Activated T-cell treated with anti-CD3 and anti-CD28 coated beads, Interleukin-2, amount 50 U/mL, for 72 hours (primary cell): ENCODE measurements at regions not wholly inside any gene's neighbourhood (a gene's known extent, or its start where the extent isn't known, plus 50 kb on each side); places are given as distances from the start of the nearest gene placed in this dataset.

ENCODE experiments used
- ATAC-seq, 2 donors: fragments of 150-1000 bp; cut with Tn5 transposase; replicated peaks in 1 of 2; 2 replicates each; pipeline ENCODE4 v1.10.0; 2021; ENCODE audit warnings: moderate library complexity in 2 of 2, mild to moderate bottlenecking in 1 of 2
- DNase-seq, 2 donors: peaks; one replicate each; pipeline ENCODE4 v3.0.0; 2021 to 2022; ENCODE audit warnings: mixed read lengths in 1 of 2
- H3K27ac Mint-ChIP-seq: one replicate; pipeline ENCODE4 v1.8.0; 2022; ENCODE audit warnings: mild to moderate bottlenecking, moderate library complexity, mixed read lengths
- H3K27me3 Mint-ChIP-seq: one replicate; pipeline ENCODE4 v1.8.0; 2022; ENCODE audit warnings: low read depth, mixed read lengths
- H3K36me3 Mint-ChIP-seq, 2 donors: one replicate each; pipeline ENCODE4 v1.8.0; 2022; ENCODE audit warnings: mixed read lengths in 2 of 2, mild to moderate bottlenecking in 1 of 2; ENCODE audit not compliant: insufficient read depth in 2 of 2
- H3K4me1 Mint-ChIP-seq: one replicate; pipeline ENCODE4 v1.8.0; 2022; ENCODE audit warnings: low read depth, mixed read lengths
- H3K4me3 Mint-ChIP-seq, 2 donors: one replicate each; pipeline ENCODE4 v1.8.0; 2022; ENCODE audit warnings: mild to moderate bottlenecking in 2 of 2, mixed read lengths in 2 of 2, moderate library complexity in 2 of 2
- H3K9me3 Mint-ChIP-seq, 2 donors: one replicate each; pipeline ENCODE4 v1.8.0; 2022; ENCODE audit warnings: mixed read lengths in 2 of 2

DNA sequence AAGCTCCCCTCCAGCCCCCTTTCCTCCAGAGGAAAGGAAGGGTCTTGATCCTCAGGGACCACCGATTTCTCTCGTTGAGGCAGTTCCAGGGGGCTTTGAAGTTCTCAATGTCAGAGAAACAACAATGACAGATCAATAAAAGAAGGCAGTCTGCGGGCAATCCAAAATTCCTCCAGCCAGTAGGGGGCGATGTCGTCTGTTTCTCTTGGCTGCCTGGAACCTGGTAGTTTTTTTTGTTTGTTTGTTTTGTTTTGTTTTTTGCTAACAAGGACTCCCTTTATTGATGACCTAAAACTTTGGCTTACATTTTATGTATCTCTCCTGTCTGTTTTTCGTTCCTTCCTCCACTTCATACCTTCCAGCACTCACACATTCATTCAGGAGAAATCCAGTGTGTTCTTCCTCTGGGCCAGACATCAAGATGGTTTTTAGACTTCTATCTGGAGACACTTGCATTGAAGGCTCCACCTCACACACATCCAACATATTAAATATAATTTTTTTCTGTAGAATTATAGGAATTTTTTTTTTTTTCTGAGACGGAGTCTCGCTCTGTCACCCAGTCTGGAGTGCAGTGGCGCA, 276.6 kb downstream of the RPLP1 start:
- Mint-ChIP-seq H3K9me3 (no peaks in the 10 kb centered on the region), H3K4me1 (peaks cover 43% of the 10 kb centered on the region), H3K36me3 (peaks cover 0 to 1% of the 10 kb centered on the region in 2 donors), H3K27ac (no peak overlapping the region), H3K27me3 (peaks cover 26% of the 10 kb centered on the region), H3K4me3 (no peak overlapping the region)
- ATAC-seq: no peak
- peak; percentile 64 to 72 for DNase-seq

DNA sequence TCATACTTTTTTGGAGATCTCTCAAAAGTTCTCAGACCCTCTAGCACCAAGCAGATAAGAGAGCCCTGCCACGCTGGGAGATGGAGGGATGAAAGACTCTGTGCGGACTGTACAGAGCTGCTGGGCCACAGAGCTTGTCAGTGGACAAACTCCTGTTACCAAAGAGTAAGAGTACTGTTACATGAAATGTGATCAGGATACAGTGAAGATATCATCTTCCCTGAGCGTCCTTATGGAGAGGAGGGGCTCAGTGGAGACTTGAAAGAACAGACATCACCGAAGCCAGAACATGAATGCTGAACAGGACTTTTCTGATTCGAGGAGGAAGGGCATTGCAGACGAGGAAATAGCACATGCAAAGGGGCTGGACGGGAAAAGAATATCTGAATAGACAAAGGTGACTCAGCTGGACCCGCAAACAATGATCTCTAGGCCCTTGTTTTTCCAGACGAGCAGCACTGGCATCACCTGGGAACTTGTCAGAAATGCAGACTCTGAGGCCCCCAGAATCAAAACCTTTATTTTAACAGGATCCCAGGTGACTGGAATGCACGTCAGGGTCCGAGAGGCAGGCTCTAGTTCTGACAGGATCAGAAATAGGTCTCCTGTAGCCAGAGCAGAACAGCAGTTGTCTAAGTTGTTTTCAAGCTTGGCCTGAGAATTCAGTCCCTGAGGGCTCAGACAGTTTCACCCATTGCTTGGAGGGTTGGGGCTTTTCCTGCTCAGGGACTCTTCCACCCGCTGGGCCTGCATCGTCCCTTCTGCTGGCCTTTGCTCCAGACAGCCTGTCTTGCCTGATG, 277.9 kb downstream of the RPLP1 start:
- no peak for DNase-seq
- Mint-ChIP-seq H3K27me3 (peaks cover 14% of the 10 kb centered on the region), H3K27ac (peak overlapping the region; percentile 65), H3K4me3 (no peak overlapping the region), H3K4me1 (peaks cover 32% of the 10 kb centered on the region), H3K9me3 (no peaks in the 10 kb centered on the region), H3K36me3 (peaks cover 0 to 1% of the 10 kb centered on the region in 2 donors)
- ATAC-seq: no peak

DNA sequence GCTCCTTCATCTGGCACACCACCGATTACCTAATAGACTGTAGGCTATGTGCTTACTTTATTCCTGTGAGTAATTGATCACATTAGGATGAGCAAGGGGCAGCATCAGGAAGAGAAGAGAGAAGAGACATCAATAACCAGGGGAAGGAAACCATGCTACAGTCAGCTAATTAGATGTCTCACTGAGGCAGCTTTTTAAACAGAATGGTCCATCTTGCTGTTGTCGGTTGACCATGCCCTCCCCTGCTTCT, 278.4 kb downstream of the RPLP1 start:
- H3K27ac Mint-ChIP-seq: no peak overlapping the region
- no peak for ATAC-seq

DNA sequence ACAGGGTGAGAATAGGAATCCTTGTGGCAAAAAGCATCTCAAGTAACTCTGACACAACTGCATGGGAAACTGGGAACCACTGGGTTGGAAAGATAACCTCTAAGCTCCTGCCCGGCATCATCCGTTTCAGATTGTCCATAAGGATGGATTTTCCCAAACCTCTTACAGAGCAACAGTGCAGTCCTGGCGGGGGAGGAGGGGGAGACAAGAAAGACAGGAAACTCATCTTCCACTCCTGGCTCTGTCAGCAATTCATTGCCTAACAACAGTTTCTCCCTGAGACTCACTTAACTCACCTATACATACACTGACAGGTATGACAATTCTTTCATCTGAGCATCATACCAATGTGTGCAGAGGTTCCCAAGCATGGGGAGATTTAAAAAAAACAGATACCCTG, 279.0 kb downstream of the RPLP1 start:
- Mint-ChIP-seq H3K36me3 (peaks cover 0 to 1% of the 10 kb centered on the region in 2 donors), H3K4me1 (peaks cover 21% of the 10 kb centered on the region), H3K27ac (no peak overlapping the region)

More for the DNA sequence above, 278.4 kb downstream of the RPLP1 start:
- no peaks in the 10 kb centered on the region for H3K9me3 Mint-ChIP-seq
- no peak overlapping the region for H3K4me3 Mint-ChIP-seq
- DNase-seq: no peak
- H3K27me3 Mint-ChIP-seq: peaks cover 17% of the 10 kb centered on the region
- peaks cover 27% of the 10 kb centered on the region for H3K4me1 Mint-ChIP-seq
- H3K36me3 Mint-ChIP-seq: peaks cover 0 to 1% of the 10 kb centered on the region in 2 donors

GRCh38 chr15:69732133-69732532, 279.5 kb downstream of the RPLP1 start:
- Mint-ChIP-seq H3K4me3 (no peak overlapping the region), H3K36me3 (peaks cover 0 to 1% of the 10 kb centered on the region in 2 donors), H3K4me1 (peaks cover 19% of the 10 kb centered on the region), H3K9me3 (peaks cover 0 to 1% of the 10 kb centered on the region in 2 donors), H3K27me3 (peaks cover 24% of the 10 kb centered on the region), H3K27ac (no peak overlapping the region)
- ATAC-seq: no peak
- no peak for DNase-seq

More for the DNA sequence above, 279.0 kb downstream of the RPLP1 start:
- DNase-seq: no peak
- H3K4me3 Mint-ChIP-seq: no peak overlapping the region
- no peaks in the 10 kb centered on the region for H3K9me3 Mint-ChIP-seq
- no peak for ATAC-seq
- H3K27me3 Mint-ChIP-seq: peaks cover 19% of the 10 kb centered on the region

GRCh38 chr15:69734699-69735098, 282.1 kb downstream of the RPLP1 start:
- Mint-ChIP-seq H3K27me3 (peaks cover 38% of the 10 kb centered on the region), H3K9me3 (peaks cover 0 to 1% of the 10 kb centered on the region in 2 donors), H3K4me3 (no peak overlapping the region), H3K27ac (no peak overlapping the region), H3K4me1 (peaks cover 9% of the 10 kb centered on the region), H3K36me3 (peaks cover 0 to 1% of the 10 kb centered on the region in 2 donors)
- DNase-seq (no peak), ATAC-seq (no peak)

- peaks cover 9% of the 10 kb centered on the region for H3K4me1 Mint-ChIP-seq
- no peak overlapping the region for H3K4me3 Mint-ChIP-seq
- DNase-seq (no peak), ATAC-seq (no peak)
- H3K27ac Mint-ChIP-seq: no peak overlapping the region
- peaks cover 42% of the 10 kb centered on the region for H3K27me3 Mint-ChIP-seq
- H3K9me3 Mint-ChIP-seq: peaks cover 0 to 1% of the 10 kb centered on the region in 2 donors
- peaks cover 0 to 1% of the 10 kb centered on the region in 2 donors for H3K36me3 Mint-ChIP-seq
Observed at GRCh38 chr15:69735121-69735520, 282.5 kb downstream of the RPLP1 start.

DNA sequence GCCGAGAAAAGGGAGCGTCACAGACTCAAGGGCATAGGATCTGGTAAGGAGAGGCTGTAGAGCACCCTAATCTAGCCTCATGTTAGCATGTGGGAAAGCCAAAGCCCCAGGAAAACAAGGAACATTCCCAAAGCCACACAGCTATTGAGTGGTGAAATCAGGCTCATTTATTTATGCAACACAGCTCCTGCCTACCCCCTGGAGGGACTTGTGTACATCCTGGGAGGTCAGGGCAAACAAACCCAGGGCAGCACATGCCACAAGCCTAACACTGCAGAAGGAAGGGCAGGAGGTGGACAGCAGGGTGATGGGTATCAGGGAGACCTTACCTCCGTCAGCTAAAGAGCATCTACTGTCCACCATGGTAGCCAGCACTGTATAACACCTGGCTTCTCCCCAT, 283.5 kb downstream of the RPLP1 start:
- ATAC-seq: no peak
- Mint-ChIP-seq H3K27ac (no peak overlapping the region), H3K9me3 (peaks cover 0 to 1% of the 10 kb centered on the region in 2 donors), H3K4me1 (peaks cover 4% of the 10 kb centered on the region), H3K4me3 (no peak overlapping the region), H3K36me3 (peaks cover 0 to 3% of the 10 kb centered on the region in 2 donors), H3K27me3 (peaks cover 48% of the 10 kb centered on the region)
- DNase-seq: no peak

GRCh38 chr15:69737916-69738315, 285.3 kb downstream of the RPLP1 start:
- H3K4me3 Mint-ChIP-seq: no peak overlapping the region
- peaks cover 57% of the 10 kb centered on the region for H3K27me3 Mint-ChIP-seq
- peaks cover 5% of the 10 kb centered on the region for H3K4me1 Mint-ChIP-seq
- ATAC-seq: no peak
- H3K9me3 Mint-ChIP-seq: peaks cover 0 to 1% of the 10 kb centered on the region in 2 donors
- no peak for DNase-seq
- no peak overlapping the region for H3K27ac Mint-ChIP-seq
- H3K36me3 Mint-ChIP-seq: peaks cover 0 to 4% of the 10 kb centered on the region in 2 donors

- H3K27ac Mint-ChIP-seq: no peak overlapping the region
- no peak overlapping the region for H3K4me3 Mint-ChIP-seq
- DNase-seq: no peak
- peaks cover 31% of the 10 kb centered on the region for H3K4me1 Mint-ChIP-seq
- H3K9me3 Mint-ChIP-seq: peaks cover 0 to 1% of the 10 kb centered on the region in 2 donors
- peaks cover 48% of the 10 kb centered on the region for H3K27me3 Mint-ChIP-seq
- peaks cover 0 to 4% of the 10 kb centered on the region in 2 donors for H3K36me3 Mint-ChIP-seq
- no peak for ATAC-seq
Observed at GRCh38 chr15:69740684-69741083, 288.1 kb downstream of the RPLP1 start.

DNA sequence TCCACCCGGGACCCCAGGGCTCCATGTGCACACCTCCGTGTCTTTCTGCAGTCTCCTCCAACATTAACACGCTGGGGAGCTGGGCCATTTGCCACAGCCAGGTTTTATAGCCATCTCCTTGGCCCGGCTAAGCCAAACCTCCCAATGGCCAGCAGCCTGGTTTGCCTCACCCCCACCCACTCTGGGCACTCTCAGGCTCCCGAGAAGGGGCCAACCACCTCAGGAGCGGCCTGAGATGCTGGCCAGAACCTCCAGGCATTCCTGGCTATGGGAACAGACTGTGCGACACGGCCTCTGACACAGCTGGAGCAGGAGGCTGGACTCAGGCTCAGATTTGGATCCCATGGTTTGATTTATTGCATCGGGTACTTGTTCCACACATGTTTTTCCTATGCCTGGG, 289.7 kb downstream of the RPLP1 start:
- Mint-ChIP-seq H3K27ac (no peak overlapping the region), H3K4me3 (no peak overlapping the region), H3K4me1 (peaks cover 31% of the 10 kb centered on the region), H3K27me3 (peaks cover 50% of the 10 kb centered on the region), H3K36me3 (peaks cover 0 to 4% of the 10 kb centered on the region in 2 donors), H3K9me3 (no peaks in the 10 kb centered on the region)
- ATAC-seq (no peak), DNase-seq (no peak)

DNA sequence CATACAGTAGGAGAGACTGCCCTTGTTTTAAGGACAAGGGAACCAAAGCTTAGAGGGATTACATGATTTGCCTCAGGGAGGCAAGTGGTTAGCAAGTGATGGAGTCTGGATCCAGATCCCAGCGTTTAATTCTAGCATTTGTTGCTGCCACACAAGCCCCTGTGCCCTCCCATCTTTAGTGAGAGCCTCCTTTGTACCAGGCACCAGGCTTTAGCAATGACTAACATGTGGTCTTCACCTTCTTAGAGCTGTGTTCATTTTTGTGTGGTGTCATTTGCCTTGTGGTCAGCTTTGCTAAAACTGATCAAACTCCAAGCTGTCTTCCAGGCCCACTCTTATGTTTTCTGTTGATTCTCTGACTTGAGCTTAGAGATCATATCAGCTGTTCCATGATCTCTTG, 290.5 kb downstream of the RPLP1 start:
- H3K36me3 Mint-ChIP-seq: peaks cover 0 to 4% of the 10 kb centered on the region in 2 donors
- ATAC-seq (peak; percentile 93 to 96), DNase-seq (peak in 1 of 2 donors; percentile 37)
- H3K4me3 Mint-ChIP-seq: no peak overlapping the region
- H3K27me3 Mint-ChIP-seq: peaks cover 54% of the 10 kb centered on the region
- peaks cover 32% of the 10 kb centered on the region for H3K4me1 Mint-ChIP-seq
- H3K27ac Mint-ChIP-seq: no peak overlapping the region
- H3K9me3 Mint-ChIP-seq: no peaks in the 10 kb centered on the region

- H3K4me1 Mint-ChIP-seq: peaks cover 47% of the 10 kb centered on the region
- peaks cover 0 to 4% of the 10 kb centered on the region in 2 donors for H3K36me3 Mint-ChIP-seq
- H3K9me3 Mint-ChIP-seq: no peaks in the 10 kb centered on the region
- H3K27me3 Mint-ChIP-seq: peaks cover 50% of the 10 kb centered on the region
- H3K4me3 Mint-ChIP-seq: no peak overlapping the region
- no peak overlapping the region for H3K27ac Mint-ChIP-seq
- no peak for ATAC-seq
- DNase-seq: no peak
Observed at GRCh38 chr15:69744391-69745162, 292.0 kb downstream of the RPLP1 start.
